Suprapubic skin (tissue), 4 donors: ENCODE measurements at regions not wholly inside any gene's neighbourhood (a gene's known extent, or its start where the extent isn't known, plus 50 kb on each side); places are given as distances from the start of the nearest gene placed in this dataset.
"Not testable (repeated sequence)": the region's sequence is repeated elsewhere in the genome, so short reads cannot be mapped to it uniquely, and the experiment has no call there.

ENCODE experiments used
- DNase-seq, 2 donors: peaks; one replicate each; pipeline ENCODE4 v3.0.0-alpha.2; 2019; ENCODE audit warnings: low spot score in 2 of 2
- H3K27ac ChIP-seq: fragments of 200-600 bp; sonication (generic); one replicate; pipeline ENCODE4 v1.5.1; 2019
- H3K27me3 ChIP-seq: fragments of 200-600 bp; sonication (generic); one replicate; pipeline ENCODE4 v1.5.1; 2019
- H3K36me3 ChIP-seq: fragments of 200-600 bp; sonication (generic); one replicate; pipeline ENCODE4 v1.5.1; 2019
- H3K4me1 ChIP-seq: fragments of 200-600 bp; sonication (generic); one replicate; pipeline ENCODE4 v1.5.1; 2019
- H3K4me3 ChIP-seq: fragments of 200-600 bp; sonication (generic); one replicate; pipeline ENCODE4 v1.5.1; 2019; ENCODE audit warnings: mild to moderate bottlenecking
- H3K9me3 ChIP-seq: fragments of 200-600 bp; sonication (generic); one replicate; pipeline ENCODE4 v1.5.1; 2019
- CTCF ChIP-seq, 2 donors: fragments of 200-600 bp in 1 of 2; fragments of 450-650 bp in 1 of 2; sonication (generic) in 1 of 2; IDR thresholded peaks; one replicate each; pipeline ENCODE4 v1.5.1; 2016 to 2019; ENCODE audit warnings: antibody characterized with exemption in 2 of 2, mild to moderate bottlenecking in 1 of 2, moderate library complexity in 1 of 2
- EP300 ChIP-seq: sonication (generic); formaldehyde crosslinking; IDR thresholded peaks from one replicate; pipeline ENCODE4 v1.6.1; 2017; ENCODE audit warnings: antibody characterized with exemption
- POLR2A ChIP-seq, 2 donors: fragments of 450-650 bp; IDR thresholded peaks; one replicate each; pipeline ENCODE4 v1.6.1; 2017; ENCODE audit warnings: antibody characterized with exemption in 2 of 2, mild to moderate bottlenecking in 2 of 2, moderate library complexity in 2 of 2
- POLR2AphosphoS5 ChIP-seq, 3 donors: sonication (generic); formaldehyde crosslinking; IDR thresholded peaks; one replicate each; pipeline ENCODE4 v1.6.1; 2017; ENCODE audit warnings: antibody characterized with exemption in 3 of 3
- WGBS: methylation state at CpG from one replicate; pipeline ENCODE4 v1.1.5; 2018; 5-methylcytosine and 5-hydroxymethylcytosine counted together

DNA sequence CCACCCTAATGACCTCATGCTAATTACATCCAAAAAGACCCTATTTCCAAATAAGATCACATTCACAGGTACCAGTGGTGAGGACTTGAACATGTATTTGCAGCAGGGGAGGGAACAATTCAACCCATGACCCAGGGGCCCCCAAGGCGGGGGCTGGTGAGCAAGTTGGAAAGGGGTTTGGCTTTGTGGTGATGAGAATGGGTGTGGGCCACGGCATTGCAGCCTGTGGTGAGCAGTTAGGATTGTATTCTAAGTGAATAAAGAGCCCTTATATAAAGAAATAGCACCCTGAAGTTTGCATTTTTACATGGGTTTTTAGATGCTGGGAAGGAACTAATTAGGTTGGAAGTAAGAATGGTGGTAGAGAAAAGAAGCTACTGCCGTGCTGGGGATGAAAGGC lies 694.2 kb downstream of the EFNB2 start:
- no peaks in the 10 kb centered on the region for H3K9me3 ChIP-seq
- no peak overlapping the region for H3K4me3 ChIP-seq
- 73% methylated on average over 3 of the region's 3 CpGs for WGBS
- no peaks in the 10 kb centered on the region for H3K36me3 ChIP-seq
- no peak for TF ChIP-seq EP300
- TF ChIP-seq POLR2A (IDR thresholded peaks at IDR 0.05), result no peak
- no peak for TF ChIP-seq CTCF (IDR thresholded peaks at IDR 0.05)
- no peak for TF ChIP-seq POLR2AphosphoS5 (IDR thresholded peaks at IDR 0.05)
- no peaks in the 10 kb centered on the region for H3K4me1 ChIP-seq
- H3K27me3 ChIP-seq, result no peaks in the 10 kb centered on the region
- no peak overlapping the region for H3K27ac ChIP-seq
- no peak for DNase-seq

- H3K9me3 ChIP-seq, result no peaks in the 10 kb centered on the region
- H3K4me1 ChIP-seq, result no peaks in the 10 kb centered on the region
- H3K4me3 ChIP-seq, result no peak overlapping the region
- no peak for TF ChIP-seq EP300
- no peak for TF ChIP-seq CTCF (IDR thresholded peaks at IDR 0.05)
- TF ChIP-seq POLR2A (IDR thresholded peaks at IDR 0.05), result no peak
- TF ChIP-seq POLR2AphosphoS5 (IDR thresholded peaks at IDR 0.05), result no peak
- H3K27me3 ChIP-seq, result no peaks in the 10 kb centered on the region
- no peaks in the 10 kb centered on the region for H3K36me3 ChIP-seq
- DNase-seq, result no peak
- no peak overlapping the region for H3K27ac ChIP-seq
- 93% methylated on average over 6 of the region's 8 CpGs for WGBS
These were observed 697.2 kb downstream of the EFNB2 start for GRCh38 chr13:105838231-105838630.

DNA sequence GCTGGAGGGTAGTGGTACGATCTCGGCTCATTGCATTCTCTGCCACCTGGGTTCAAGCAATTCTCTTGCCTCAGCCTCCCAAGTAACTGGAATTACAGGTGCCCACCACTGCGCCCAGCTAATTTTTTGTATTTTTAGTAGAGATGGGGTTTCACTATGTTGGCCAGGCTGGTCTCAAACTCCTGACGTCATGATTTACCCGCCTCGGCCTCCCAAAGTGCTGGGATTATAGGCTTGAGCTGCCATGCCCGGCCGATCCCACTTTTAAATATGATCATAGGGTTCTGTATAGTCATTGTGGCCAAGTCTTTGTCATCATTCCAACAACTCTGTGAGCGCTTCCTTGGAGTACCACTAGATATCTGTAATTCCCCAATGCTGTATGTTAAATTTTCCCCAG lies 698.2 kb downstream of the EFNB2 start:
- not testable (repeated sequence) for H3K9me3 ChIP-seq, H3K27me3 ChIP-seq, H3K4me3 ChIP-seq, H3K4me1 ChIP-seq, H3K27ac ChIP-seq, H3K36me3 ChIP-seq, DNase-seq
- WGBS, result 97% methylated on average over 9 of the region's 9 CpGs

GRCh38 chr13:105830821-105831220 lies 704.6 kb downstream of the EFNB2 start:
- Histone ChIP-seq H3K27me3 (no peaks in the 10 kb centered on the region), H3K36me3 (no peaks in the 10 kb centered on the region), H3K4me1 (no peaks in the 10 kb centered on the region), H3K27ac (no peak overlapping the region), H3K4me3 (no peak overlapping the region), H3K9me3 (no peaks in the 10 kb centered on the region)
- WGBS, result 68% methylated on average over 4 of the region's 4 CpGs
- no peak for DNase-seq
- TF ChIP-seq EP300 (no peak), POLR2A (IDR thresholded peaks at IDR 0.05) (no peak), POLR2AphosphoS5 (IDR thresholded peaks at IDR 0.05) (no peak), CTCF (IDR thresholded peaks at IDR 0.05) (no peak)

DNA sequence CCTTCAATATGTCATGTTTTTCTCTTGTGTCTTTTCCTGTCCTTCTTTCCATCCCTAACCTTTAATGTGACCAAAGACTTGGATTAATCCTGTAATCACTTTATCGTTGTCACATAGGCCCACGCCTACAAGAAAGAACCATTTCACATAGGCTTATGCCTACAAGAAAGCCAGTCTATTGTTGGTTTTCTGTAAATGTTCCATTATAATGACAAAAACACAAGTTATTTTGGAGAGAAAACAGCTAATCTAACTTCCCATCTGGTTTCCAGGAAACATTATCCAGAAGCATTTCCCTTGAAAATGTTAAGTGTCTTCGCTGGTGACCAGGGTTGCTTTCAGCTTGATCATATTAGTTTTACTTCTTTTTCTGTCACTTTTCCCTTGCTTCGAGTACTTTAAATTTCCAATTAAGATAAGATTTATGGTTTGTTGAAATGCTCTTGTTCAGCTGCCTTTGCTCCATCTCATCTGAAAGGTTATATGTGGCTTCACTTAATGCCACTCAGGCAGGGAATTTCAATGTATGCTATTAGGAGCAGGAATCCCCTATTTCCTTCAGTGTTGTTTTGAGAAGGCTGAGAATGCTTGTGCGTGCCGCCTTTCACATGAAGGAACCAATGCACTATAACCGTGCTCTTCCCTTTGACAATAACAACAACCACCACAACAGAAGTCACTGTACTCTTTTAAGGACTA lies 708.2 kb downstream of the EFNB2 start:
- no peak for DNase-seq
- 66% methylated on average over 7 of the region's 7 CpGs for WGBS
- H3K36me3 ChIP-seq, result no peaks in the 10 kb centered on the region
- no peak overlapping the region for H3K4me3 ChIP-seq
- H3K9me3 ChIP-seq, result no peaks in the 10 kb centered on the region
- H3K27me3 ChIP-seq, result no peaks in the 10 kb centered on the region
- TF ChIP-seq POLR2A (IDR thresholded peaks at IDR 0.05) (no peak), CTCF (IDR thresholded peaks at IDR 0.05) (no peak), POLR2AphosphoS5 (IDR thresholded peaks at IDR 0.05) (no peak), EP300 (no peak)
- H3K27ac ChIP-seq, result no peak overlapping the region
- H3K4me1 ChIP-seq, result peaks cover 4% of the 10 kb centered on the region

GRCh38 chr13:105825071-105825470 lies 710.4 kb downstream of the EFNB2 start:
- no peak for DNase-seq
- Histone ChIP-seq H3K9me3 (no peaks in the 10 kb centered on the region), H3K27me3 (no peaks in the 10 kb centered on the region), H3K4me1 (peaks cover 4% of the 10 kb centered on the region), H3K4me3 (no peak overlapping the region), H3K36me3 (no peaks in the 10 kb centered on the region), H3K27ac (no peak overlapping the region)
- 43% methylated on average over 1 of the region's 1 CpG for WGBS
- TF ChIP-seq EP300, result no peak
